NCI-H187 treated with DMSO at 0.1 percent for 48 hours (cell line): ENCODE measurements at regions not wholly inside any gene's neighbourhood (a gene's known extent, or its start where the extent isn't known, plus 50 kb on each side); places are given as distances from the start of the nearest gene placed in this dataset.
"Not testable (repeated sequence)": the region's sequence is repeated elsewhere in the genome, so short reads cannot be mapped to it uniquely, and the experiment has no call there.

Source experiments
- DNase-seq: peaks from one replicate; lab custom pipeline; 2025; lab: John Stamatoyannopoulos, UW

- DNase-seq: no peak
Measured at GRCh38 chr12:126907900-126908764, 1358.8 kb upstream of the TMEM132C start.

- no peak for DNase-seq
Measured at GRCh38 chr12:126908765-126909142, 1358.2 kb upstream of the TMEM132C start.

- DNase-seq: no peak
Measured at GRCh38 chr12:126910570-126910969, 1356.4 kb upstream of the TMEM132C start.

GRCh38 chr12:126912111-126912510, 1354.9 kb upstream of the TMEM132C start:
- no peak for DNase-seq

GRCh38 chr12:126914170-126914793, 1352.7 kb upstream of the TMEM132C start:
- DNase-seq: no peak

GRCh38 chr12:126915309-126915708, 1351.7 kb upstream of the TMEM132C start:
- DNase-seq: no peak

GRCh38 chr12:126926023-126926594, 1340.9 kb upstream of the TMEM132C start:
- DNase-seq: no peak

GRCh38 chr12:126930234-126930633, 1336.7 kb upstream of the TMEM132C start:
- no peak for DNase-seq

GRCh38 chr12:126932156-126932555, 1334.8 kb upstream of the TMEM132C start:
- no peak for DNase-seq

- no peak for DNase-seq
Measured at GRCh38 chr12:126935435-126935834, 1331.5 kb upstream of the TMEM132C start.

GRCh38 chr12:126936181-126936851, 1330.7 kb upstream of the TMEM132C start:
- no peak for DNase-seq

GRCh38 chr12:126937431-126937830, 1329.5 kb upstream of the TMEM132C start:
- no peak for DNase-seq

GRCh38 chr12:126944684-126945083, 1322.3 kb upstream of the TMEM132C start:
- DNase-seq: no peak

- not testable (repeated sequence) for DNase-seq
Measured at GRCh38 chr12:126946958-126947357, 1320.0 kb upstream of the TMEM132C start.

GRCh38 chr12:126949558-126949957, 1317.4 kb upstream of the TMEM132C start:
- DNase-seq: no peak

GRCh38 chr12:126950266-126950665, 1316.7 kb upstream of the TMEM132C start:
- no peak for DNase-seq

GRCh38 chr12:126952096-126953007, 1314.6 kb upstream of the TMEM132C start:
- no peak for DNase-seq

- DNase-seq: no peak
Measured at GRCh38 chr12:126953365-126953889, 1313.5 kb upstream of the TMEM132C start.

- DNase-seq: no peak
Measured at GRCh38 chr12:126960221-126960620, 1306.7 kb upstream of the TMEM132C start.

- DNase-seq: no peak
Measured at GRCh38 chr12:126960709-126961108, 1306.3 kb upstream of the TMEM132C start.

GRCh38 chr12:126963825-126964224, 1303.1 kb upstream of the TMEM132C start:
- DNase-seq: no peak
